ENCODE measurements at regions not wholly inside any gene's neighbourhood (a gene's known extent, or its start where the extent isn't known, plus 50 kb on each side); places are given as distances from the start of the nearest gene placed in this dataset.
A peak's percentile ranks its signal among the peaks of the same experiment; 100 is the strongest.
"Not testable (repeated sequence)": the region's sequence is repeated elsewhere in the genome, so short reads cannot be mapped to it uniquely, and the experiment has no call there.

DNA sequence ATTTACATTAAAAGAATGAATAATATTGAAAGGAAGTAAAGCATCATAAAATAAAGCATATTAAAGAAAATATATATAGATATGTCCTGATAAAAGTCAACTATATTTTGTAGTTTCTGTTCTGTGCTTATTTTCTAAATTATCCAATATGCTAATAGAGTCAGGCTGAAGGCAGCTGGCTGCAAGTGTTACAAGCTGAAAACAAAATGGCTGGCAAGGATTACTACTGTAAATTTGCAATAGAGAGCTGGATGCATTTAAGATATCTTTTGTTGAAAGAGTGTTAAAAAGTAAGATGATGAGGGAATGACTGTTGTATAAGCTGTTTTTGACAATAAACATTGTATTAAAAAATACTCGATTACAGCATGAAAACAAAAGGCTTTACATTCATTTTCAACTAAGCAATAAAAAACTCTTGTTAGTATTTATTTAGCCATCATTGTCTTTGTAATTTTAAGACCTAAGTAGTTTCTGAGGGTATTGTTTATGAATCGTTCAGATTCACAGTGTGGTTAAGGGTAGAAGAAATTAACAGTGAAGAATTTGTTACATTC, 76.3 kb downstream of the TANC2 start:
- Mint-ChIP-seq H3K27me3 (no peaks in the 10 kb centered on the region), H3K36me3 (no peaks in the 10 kb centered on the region), H3K9me3 (no peaks in the 10 kb centered on the region), H3K4me3 (no peak overlapping the region), H3K4me1 (peaks cover 0 to 15% (median 9%) of the 10 kb centered on the region in 3 donors), H3K27ac (no peak overlapping the region)
- POLR2A ChIA-PET: no interaction called here
- no peaks in the 10 kb centered on the region for H3K27me3 ChIP-seq (ENCODE audit: insufficient read depth, low read length, poor library complexity, severe bottlenecking)
- H3K9me3 ChIP-seq (ENCODE audit: low read length): no peaks in the 10 kb centered on the region
- no peak overlapping the region for H3K4me3 ChIP-seq (ENCODE audit: low read length)
- H3K36me3 ChIP-seq (ENCODE audit: insufficient read depth, low read length): no peaks in the 10 kb centered on the region
- no peak for DNase-seq
- no peaks in the 10 kb centered on the region for H3K4me1 ChIP-seq (ENCODE audit: insufficient read depth, low read length)
- CTCF ChIA-PET: no interaction called here
- H3K27ac ChIP-seq (ENCODE audit: low read depth, low read length): no peak overlapping the region

DNA sequence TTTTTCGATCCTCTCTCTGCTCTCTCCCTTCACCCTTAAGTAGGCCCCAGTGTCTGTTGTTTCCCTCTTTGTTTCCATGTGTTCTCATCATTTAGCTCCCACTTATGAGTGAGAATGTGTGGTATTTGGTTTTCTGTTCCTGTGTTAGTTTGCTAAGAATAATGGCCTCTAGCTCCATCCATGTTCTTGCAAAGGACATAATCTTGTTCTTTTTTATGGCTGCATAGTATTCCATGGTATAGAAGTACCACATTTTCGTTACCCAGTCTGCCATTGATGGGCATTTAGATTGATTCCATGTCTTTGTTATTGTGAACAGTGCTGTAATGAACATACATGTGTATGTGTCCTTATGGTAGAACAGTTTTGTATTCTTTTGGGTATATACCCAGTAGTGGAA, 91.5 kb downstream of the TANC2 start:
- H3K36me3 ChIP-seq (ENCODE audit: insufficient read depth, low read length); H3K9me3 ChIP-seq (ENCODE audit: low read length); H3K27me3 ChIP-seq (ENCODE audit: insufficient read depth, low read length, poor library complexity, severe bottlenecking); H3K27me3 Mint-ChIP-seq; H3K4me3 ChIP-seq (ENCODE audit: low read length); H3K27ac ChIP-seq (ENCODE audit: low read depth, low read length); H3K4me1 ChIP-seq (ENCODE audit: insufficient read depth, low read length); H3K4me3 Mint-ChIP-seq; H3K36me3 Mint-ChIP-seq; H3K9me3 Mint-ChIP-seq; CTCF ChIA-PET; POLR2A ChIA-PET; DNase-seq; H3K4me1 Mint-ChIP-seq: not testable (repeated sequence)
- H3K27ac Mint-ChIP-seq: peak overlapping the region in 1 of 8 donors; percentile 40

DNA sequence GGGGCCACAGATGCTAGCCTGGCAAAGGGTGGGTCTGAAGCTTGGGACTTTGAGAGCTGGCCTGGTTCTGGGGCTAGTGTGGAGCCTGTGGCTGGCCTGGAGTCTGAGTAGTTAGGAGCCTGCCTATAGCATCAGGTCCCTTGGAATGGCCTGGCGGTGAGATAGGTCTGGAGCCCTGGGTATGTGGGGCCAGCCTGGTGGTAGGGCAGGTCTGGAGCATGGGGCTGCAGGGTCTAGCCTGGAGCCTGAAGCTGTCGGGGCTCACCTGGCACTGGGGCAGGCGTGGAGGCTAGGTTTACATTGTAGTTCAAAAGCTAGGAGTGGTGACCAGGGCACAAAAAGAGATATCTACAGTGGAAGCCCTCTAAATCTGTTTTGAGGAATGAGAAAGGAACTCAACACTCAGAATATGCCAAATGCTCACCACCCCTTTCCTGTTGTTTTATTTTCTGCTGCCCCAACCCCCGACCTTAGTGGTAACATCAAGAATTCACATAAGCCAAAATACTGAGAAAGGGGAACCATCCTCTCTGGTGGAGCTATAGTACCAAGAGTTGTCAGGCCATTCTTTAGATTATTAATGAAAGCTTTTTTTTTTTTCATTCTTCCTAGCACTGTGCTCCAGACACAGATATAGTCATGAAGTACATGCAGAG, 100.3 kb downstream of the TANC2 start:
- no peaks in the 10 kb centered on the region for H3K36me3 Mint-ChIP-seq
- H3K4me1 Mint-ChIP-seq: peaks cover 5 to 47% (median 18%) of the 10 kb centered on the region in 3 donors
- no peak overlapping the region for H3K4me3 Mint-ChIP-seq
- H3K36me3 ChIP-seq (ENCODE audit: insufficient read depth, low read length): no peaks in the 10 kb centered on the region
- ChIA-PET CTCF (no interaction called here), POLR2A (no interaction called here)
- no peak overlapping the region for H3K4me3 ChIP-seq (ENCODE audit: low read length)
- DNase-seq: no peak
- H3K9me3 ChIP-seq (ENCODE audit: low read length): no peaks in the 10 kb centered on the region
- no peak overlapping the region for H3K27ac ChIP-seq (ENCODE audit: low read depth, low read length)
- no peak overlapping the region for H3K27ac Mint-ChIP-seq
- peaks cover 4% of the 10 kb centered on the region in 2 donors for H3K27me3 Mint-ChIP-seq
- H3K9me3 Mint-ChIP-seq: no peaks in the 10 kb centered on the region
- H3K27me3 ChIP-seq (ENCODE audit: insufficient read depth, low read length, poor library complexity, severe bottlenecking): no peaks in the 10 kb centered on the region
- no peaks in the 10 kb centered on the region for H3K4me1 ChIP-seq (ENCODE audit: insufficient read depth, low read length)

DNA sequence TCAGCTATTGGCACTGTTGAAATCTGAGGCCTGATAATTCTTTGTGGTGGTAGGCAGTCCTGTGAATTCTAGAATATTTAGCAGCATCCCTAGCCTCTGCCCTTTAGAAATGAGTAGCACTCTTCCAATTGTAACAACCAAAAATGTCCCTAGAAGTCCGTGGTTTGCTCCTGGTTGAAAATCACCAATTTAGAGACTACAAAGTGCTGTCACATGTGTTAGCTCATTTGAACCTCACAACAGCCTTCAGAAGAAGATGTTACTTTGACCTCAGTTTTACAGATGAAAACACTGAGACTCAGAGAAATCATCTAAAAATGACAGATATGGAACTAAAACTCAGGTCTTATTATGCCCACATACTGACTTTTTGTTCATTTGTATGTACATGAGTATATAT, 103.2 kb downstream of the TANC2 start:
- Mint-ChIP-seq H3K36me3 (no peaks in the 10 kb centered on the region), H3K9me3 (no peaks in the 10 kb centered on the region), H3K4me1 (peaks cover 5 to 40% (median 18%) of the 10 kb centered on the region in 3 donors), H3K4me3 (no peak overlapping the region), H3K27me3 (peaks cover 3 to 4% of the 10 kb centered on the region in 2 donors), H3K27ac (no peak overlapping the region)
- ChIA-PET POLR2A (no interaction called here), CTCF (no interaction called here)
- H3K4me1 ChIP-seq (ENCODE audit: insufficient read depth, low read length): no peaks in the 10 kb centered on the region
- H3K4me3 ChIP-seq (ENCODE audit: low read length): no peak overlapping the region
- no peak overlapping the region for H3K27ac ChIP-seq (ENCODE audit: low read depth, low read length)
- no peaks in the 10 kb centered on the region for H3K9me3 ChIP-seq (ENCODE audit: low read length)
- DNase-seq: no peak
- H3K36me3 ChIP-seq (ENCODE audit: insufficient read depth, low read length): no peaks in the 10 kb centered on the region
- no peaks in the 10 kb centered on the region for H3K27me3 ChIP-seq (ENCODE audit: insufficient read depth, low read length, poor library complexity, severe bottlenecking)

DNA sequence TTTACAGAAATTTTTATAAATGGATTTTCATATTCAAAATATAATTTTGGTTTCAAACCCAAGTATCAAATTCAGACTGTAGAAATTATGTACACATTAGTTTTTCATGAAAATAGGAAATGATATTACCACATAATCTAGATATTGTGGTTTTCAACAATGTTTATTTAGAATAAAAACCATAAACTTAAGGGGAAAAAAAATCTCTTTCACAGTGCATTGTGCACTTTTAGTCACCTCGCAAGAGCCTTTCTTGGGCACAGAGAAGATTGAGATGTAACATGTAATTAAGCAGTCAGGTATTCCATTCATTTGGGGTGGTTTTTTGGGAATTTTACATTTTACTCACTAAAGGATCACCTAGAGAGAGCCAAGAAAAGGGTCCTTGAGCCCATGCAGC, 104.0 kb downstream of the TANC2 start:
- Histone ChIP-seq H3K9me3 (ENCODE audit: low read length) (no peaks in the 10 kb centered on the region), H3K27me3 (ENCODE audit: insufficient read depth, low read length, poor library complexity, severe bottlenecking) (no peaks in the 10 kb centered on the region), H3K27ac (ENCODE audit: low read depth, low read length) (no peak overlapping the region), H3K4me1 (ENCODE audit: insufficient read depth, low read length) (no peaks in the 10 kb centered on the region), H3K36me3 (ENCODE audit: insufficient read depth, low read length) (no peaks in the 10 kb centered on the region), H3K4me3 (ENCODE audit: low read length) (no peak overlapping the region)
- H3K27ac Mint-ChIP-seq: peak overlapping the region in 1 of 8 donors; percentile 44
- H3K36me3 Mint-ChIP-seq: peaks cover 0 to 1% (median 0%) of the 10 kb centered on the region in 3 donors
- H3K27me3 Mint-ChIP-seq: peaks cover 3 to 4% of the 10 kb centered on the region in 2 donors
- H3K4me1 Mint-ChIP-seq: peaks cover 5 to 37% (median 18%) of the 10 kb centered on the region in 3 donors
- H3K9me3 Mint-ChIP-seq: no peaks in the 10 kb centered on the region
- H3K4me3 Mint-ChIP-seq: no peak overlapping the region
- POLR2A ChIA-PET: no interaction called here
- CTCF ChIA-PET: no interaction called here
- no peak for DNase-seq

DNA sequence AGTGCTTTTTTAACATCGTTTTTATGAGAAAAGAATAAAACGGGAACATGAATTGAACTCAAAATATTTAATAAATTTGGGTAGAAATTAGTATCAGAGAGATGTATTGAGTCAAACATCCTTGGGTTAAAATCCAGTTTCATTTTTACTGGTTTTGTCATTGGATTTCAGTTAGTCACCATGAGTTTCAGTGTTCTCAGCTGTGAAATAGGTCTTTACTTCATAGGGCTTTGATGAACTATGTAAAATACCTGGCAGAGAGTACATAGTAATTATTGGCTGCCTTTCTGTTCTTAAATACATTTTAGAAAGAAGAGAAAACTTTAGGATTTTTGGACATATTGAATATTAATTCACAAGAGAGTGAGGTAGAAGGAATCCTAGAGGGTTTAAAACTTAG, 105.8 kb downstream of the TANC2 start:
- Mint-ChIP-seq H3K4me3 (no peak overlapping the region), H3K27me3 (peaks cover 0 to 2% of the 10 kb centered on the region in 2 donors), H3K9me3 (no peaks in the 10 kb centered on the region), H3K27ac (peak overlapping the region in 1 of 8 donors; percentile 23), H3K4me1 (peaks cover 0 to 22% (median 9%) of the 10 kb centered on the region in 3 donors), H3K36me3 (peaks cover 0 to 1% (median 0%) of the 10 kb centered on the region in 3 donors)
- ChIA-PET POLR2A (no interaction called here), CTCF (no interaction called here)
- H3K4me3 ChIP-seq (ENCODE audit: low read length): no peak overlapping the region
- H3K36me3 ChIP-seq (ENCODE audit: insufficient read depth, low read length): no peaks in the 10 kb centered on the region
- no peaks in the 10 kb centered on the region for H3K27me3 ChIP-seq (ENCODE audit: insufficient read depth, low read length, poor library complexity, severe bottlenecking)
- no peak overlapping the region for H3K27ac ChIP-seq (ENCODE audit: low read depth, low read length)
- DNase-seq: no peak
- no peaks in the 10 kb centered on the region for H3K4me1 ChIP-seq (ENCODE audit: insufficient read depth, low read length)
- H3K9me3 ChIP-seq (ENCODE audit: low read length): no peaks in the 10 kb centered on the region

DNA sequence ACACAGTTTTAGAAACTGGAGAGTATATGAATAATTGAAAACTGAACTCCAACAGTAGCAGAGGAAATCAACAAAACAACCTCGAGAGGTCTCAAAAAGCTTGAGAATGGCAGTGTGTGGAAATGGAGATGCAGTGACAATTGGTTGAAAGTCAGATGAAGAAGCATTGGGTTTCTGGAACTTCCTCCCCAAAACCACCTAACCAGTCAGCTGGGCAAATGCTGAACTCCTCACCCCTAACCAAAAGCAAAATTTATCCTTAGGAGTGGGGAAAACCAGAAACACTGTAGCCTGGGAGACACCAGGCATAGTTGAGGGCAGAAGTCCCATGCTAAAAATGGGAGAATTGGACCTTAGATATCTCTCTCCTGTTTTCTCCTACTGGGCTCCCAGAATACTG, 109.9 kb downstream of the TANC2 start:
- no peak overlapping the region for H3K27ac ChIP-seq (ENCODE audit: low read depth, low read length)
- ChIA-PET POLR2A (no interaction called here), CTCF (no interaction called here)
- no peaks in the 10 kb centered on the region for H3K4me1 ChIP-seq (ENCODE audit: insufficient read depth, low read length)
- peaks cover 0 to 1% (median 0%) of the 10 kb centered on the region in 3 donors for H3K36me3 Mint-ChIP-seq
- H3K9me3 ChIP-seq (ENCODE audit: low read length): no peaks in the 10 kb centered on the region
- no peak overlapping the region for H3K4me3 ChIP-seq (ENCODE audit: low read length)
- H3K4me3 Mint-ChIP-seq: no peak overlapping the region
- DNase-seq: no peak
- no peak overlapping the region for H3K27ac Mint-ChIP-seq
- no peaks in the 10 kb centered on the region for H3K9me3 Mint-ChIP-seq
- no peaks in the 10 kb centered on the region for H3K27me3 ChIP-seq (ENCODE audit: insufficient read depth, low read length, poor library complexity, severe bottlenecking)
- no peaks in the 10 kb centered on the region for H3K27me3 Mint-ChIP-seq
- H3K36me3 ChIP-seq (ENCODE audit: insufficient read depth, low read length): no peaks in the 10 kb centered on the region
- H3K4me1 Mint-ChIP-seq: peaks cover under 1 to 8% (median 4%) of the 10 kb centered on the region in 3 donors

DNA sequence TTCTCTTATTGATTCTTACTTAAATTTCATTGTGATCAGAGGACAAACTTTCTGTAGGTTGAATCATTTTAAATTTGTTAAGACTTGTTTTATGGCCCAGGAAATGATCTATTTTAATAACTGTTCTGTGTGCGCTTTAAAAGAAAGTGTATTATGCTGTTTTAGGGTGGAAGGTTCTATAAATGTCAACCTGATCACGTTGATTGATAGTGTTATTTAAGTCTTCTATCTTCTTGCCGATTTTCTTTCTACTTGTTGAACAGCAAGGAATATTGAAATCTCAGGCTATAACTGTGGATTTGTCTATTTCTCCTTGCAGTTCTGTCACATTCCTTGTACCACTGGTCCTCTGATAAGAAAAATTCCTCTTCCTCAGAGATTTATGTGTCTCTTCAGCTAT, 112.7 kb downstream of the TANC2 start:
- ChIA-PET POLR2A (no interaction called here), CTCF (no interaction called here)
- H3K4me3 ChIP-seq (ENCODE audit: low read length): no peak overlapping the region
- no peaks in the 10 kb centered on the region for H3K36me3 ChIP-seq (ENCODE audit: insufficient read depth, low read length)
- no peaks in the 10 kb centered on the region for H3K27me3 Mint-ChIP-seq
- H3K4me3 Mint-ChIP-seq: no peak overlapping the region
- no peaks in the 10 kb centered on the region for H3K27me3 ChIP-seq (ENCODE audit: insufficient read depth, low read length, poor library complexity, severe bottlenecking)
- peaks cover 0 to 5% (median 4%) of the 10 kb centered on the region in 3 donors for H3K4me1 Mint-ChIP-seq
- no peak overlapping the region for H3K27ac ChIP-seq (ENCODE audit: low read depth, low read length)
- no peaks in the 10 kb centered on the region for H3K4me1 ChIP-seq (ENCODE audit: insufficient read depth, low read length)
- peaks cover 0 to 1% (median 0%) of the 10 kb centered on the region in 3 donors for H3K36me3 Mint-ChIP-seq
- no peaks in the 10 kb centered on the region for H3K9me3 Mint-ChIP-seq
- no peaks in the 10 kb centered on the region for H3K9me3 ChIP-seq (ENCODE audit: low read length)
- H3K27ac Mint-ChIP-seq: peak overlapping the region in 2 of 8 donors; percentile 11 to 27
- DNase-seq: no peak

Data from CD8-positive, alpha-beta memory T cell (primary cell).